GM12872 (cell line): ENCODE measurements at regions not wholly inside any gene's neighbourhood (a gene's known extent, or its start where the extent isn't known, plus 50 kb on each side); places are given as distances from the start of the nearest gene placed in this dataset.

Experiments used
- CTCF ChIP-seq: IDR thresholded peaks from 3 replicates; pipeline ENCODE4 v1.5.1; 2011; ENCODE audit warnings: low read depth, mild to moderate bottlenecking, low read length, moderate library complexity; ENCODE audit not compliant: insufficient read depth

GRCh38 chr4:138826322-138826721, 189.3 kb upstream of the NOCT start:
- no peak for TF ChIP-seq CTCF

- no peak for TF ChIP-seq CTCF
These were observed 194.2 kb upstream of the NOCT start for GRCh38 chr4:138821331-138821730.

GRCh38 chr4:138816875-138817274, 198.7 kb upstream of the NOCT start:
- no peak for TF ChIP-seq CTCF

GRCh38 chr4:138815811-138816210, 199.8 kb upstream of the NOCT start:
- TF ChIP-seq CTCF = no peak

- no peak for TF ChIP-seq CTCF
These were observed 209.8 kb upstream of the NOCT start for GRCh38 chr4:138805736-138806135.

GRCh38 chr4:138804711-138805110, 210.9 kb upstream of the NOCT start:
- no peak for TF ChIP-seq CTCF

GRCh38 chr4:138803051-138803450, 212.5 kb upstream of the NOCT start:
- no peak for TF ChIP-seq CTCF

- no peak for TF ChIP-seq CTCF
These were observed 213.1 kb upstream of the NOCT start for GRCh38 chr4:138802499-138802898.
